Stimulated activated CD4-positive, alpha-beta T cell treated with anti-CD3 and anti-CD28 coated beads, Interleukin-15, amount 100 ng/mL, for 48 hours (primary cell): ENCODE measurements at regions not wholly inside any gene's neighbourhood (a gene's known extent, or its start where the extent isn't known, plus 50 kb on each side); places are given as distances from the start of the nearest gene placed in this dataset.
"Not testable (repeated sequence)": the region's sequence is repeated elsewhere in the genome, so short reads cannot be mapped to it uniquely, and the experiment has no call there.

Experiments used
- DNase-seq, 2 donors: peaks; one replicate each; pipeline ENCODE4 v3.0.0-alpha.2; 2020; ENCODE audit warnings: low read depth in 2 of 2

GRCh38 chr18:40259115-40259835 is 1695.8 kb upstream of the PIK3C3 start:
- no peak for DNase-seq

- DNase-seq = no peak
Measured at GRCh38 chr18:40258311-40258710, 1696.7 kb upstream of the PIK3C3 start.

DNA sequence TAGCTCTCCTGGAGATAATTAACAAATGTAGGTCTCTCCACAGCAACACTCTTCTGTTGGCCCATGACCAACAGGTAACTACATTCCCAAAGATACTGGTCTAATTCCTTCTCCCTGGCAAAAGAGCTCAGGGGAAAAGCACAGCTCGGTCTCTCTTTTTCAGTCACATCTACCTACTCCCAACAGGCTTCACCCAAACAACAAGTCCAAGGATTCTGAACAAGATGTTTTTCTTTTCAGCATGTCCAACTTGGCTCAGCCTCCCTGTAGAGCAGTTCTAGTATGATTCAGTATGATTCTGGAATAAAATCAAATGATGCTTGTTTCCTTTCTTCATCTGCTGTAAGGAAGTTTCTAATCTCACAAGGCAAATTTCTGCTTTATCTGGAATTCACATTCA is 1704.8 kb upstream of the PIK3C3 start:
- no peak for DNase-seq

- DNase-seq = no peak
Measured at GRCh38 chr18:40249390-40250080, 1705.5 kb upstream of the PIK3C3 start.

- not testable (repeated sequence) for DNase-seq
Measured at GRCh38 chr18:40245612-40246011, 1709.4 kb upstream of the PIK3C3 start.

DNA sequence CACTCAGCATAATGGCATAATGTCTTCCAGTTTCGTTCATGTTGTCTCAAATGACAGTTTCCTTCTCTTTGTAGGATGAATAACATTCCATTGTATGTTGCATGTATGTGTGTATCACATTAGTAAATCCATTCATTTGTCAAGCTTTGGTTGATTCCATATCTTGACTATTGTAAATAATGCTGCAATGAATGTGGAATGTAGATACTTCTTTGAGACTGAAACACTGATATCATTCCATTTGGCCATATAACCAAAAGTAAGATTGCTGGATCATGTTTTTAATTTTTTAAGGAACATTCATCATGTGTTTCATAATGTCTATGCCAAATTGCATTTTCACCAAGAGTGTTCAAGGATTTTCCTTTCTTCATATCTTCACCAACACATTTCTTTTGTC is 1711.4 kb upstream of the PIK3C3 start:
- no peak for DNase-seq

GRCh38 chr18:40235836-40236235 is 1719.2 kb upstream of the PIK3C3 start:
- no peak for DNase-seq

GRCh38 chr18:40235323-40235722 is 1719.7 kb upstream of the PIK3C3 start:
- no peak for DNase-seq

DNA sequence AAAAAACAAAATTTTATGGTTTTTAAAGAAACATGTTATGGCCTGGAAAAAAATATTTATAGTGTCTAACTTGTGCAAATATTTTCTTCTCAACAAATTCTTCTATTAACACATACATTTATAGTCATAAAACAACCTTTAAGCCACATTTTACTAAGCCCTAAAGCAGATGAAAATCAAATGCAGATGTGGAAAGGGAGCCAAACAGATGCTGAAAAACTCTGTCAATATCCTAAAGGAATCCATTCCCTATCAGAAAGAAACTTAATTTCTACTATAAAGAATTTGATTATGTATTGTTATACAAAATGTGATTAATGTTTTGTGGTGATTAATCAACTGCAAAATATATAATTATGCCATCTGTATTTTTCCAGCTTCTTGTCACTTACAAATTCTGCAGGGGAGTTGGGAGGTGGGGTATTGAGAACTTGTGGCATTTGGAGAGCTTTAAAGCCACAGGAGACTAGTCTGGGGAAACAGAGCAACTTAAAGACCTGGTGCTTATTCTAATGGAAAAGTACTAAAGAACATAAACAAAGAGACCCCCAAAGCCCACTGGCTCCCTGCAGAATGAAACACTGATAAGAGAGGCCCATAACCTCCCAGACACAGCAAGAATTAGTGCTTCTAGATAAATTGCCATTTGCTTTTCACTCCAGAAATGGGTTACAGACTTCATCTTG is 1721.0 kb upstream of the PIK3C3 start:
- DNase-seq = no peak

DNA sequence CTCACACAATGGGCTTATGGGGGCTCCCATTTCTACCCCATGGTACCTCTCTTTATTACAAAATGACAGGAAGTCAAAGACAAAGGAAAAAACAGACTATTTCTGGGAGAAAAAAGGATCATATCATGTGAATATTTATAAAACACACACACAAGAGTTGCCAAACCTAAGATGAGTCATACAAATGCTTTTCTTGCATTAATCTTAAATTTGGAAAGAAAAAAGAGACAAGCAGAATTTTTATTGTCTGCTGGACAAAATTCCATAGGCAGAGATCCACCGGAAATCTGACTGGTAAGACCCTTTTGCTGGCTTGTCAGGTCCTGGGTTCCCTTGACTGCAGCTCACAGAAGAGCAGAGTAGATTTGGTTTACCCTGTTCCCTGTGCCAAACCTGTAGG is 1732.3 kb upstream of the PIK3C3 start:
- DNase-seq = no peak

DNA sequence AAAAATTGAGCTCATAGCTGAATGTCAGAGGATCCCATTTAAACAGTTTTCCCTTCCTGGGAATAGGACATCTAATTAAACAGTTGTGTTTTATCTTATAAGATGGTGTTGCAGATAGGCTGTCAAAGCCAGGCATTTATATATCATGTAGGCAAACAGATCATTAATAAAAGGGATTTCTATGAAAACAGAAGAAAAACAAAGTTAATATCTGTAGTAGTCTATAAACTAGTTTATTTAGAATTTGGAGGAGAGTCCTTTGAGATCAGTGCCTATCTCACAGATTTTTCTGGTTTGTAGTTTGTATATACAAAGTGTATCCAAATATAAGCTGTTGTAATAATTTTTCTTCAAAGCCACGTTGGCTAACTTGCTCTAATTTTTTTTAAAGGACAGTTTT is 1738.2 kb upstream of the PIK3C3 start:
- DNase-seq = no peak

GRCh38 chr18:40215979-40216378 is 1739.1 kb upstream of the PIK3C3 start:
- no peak for DNase-seq

DNA sequence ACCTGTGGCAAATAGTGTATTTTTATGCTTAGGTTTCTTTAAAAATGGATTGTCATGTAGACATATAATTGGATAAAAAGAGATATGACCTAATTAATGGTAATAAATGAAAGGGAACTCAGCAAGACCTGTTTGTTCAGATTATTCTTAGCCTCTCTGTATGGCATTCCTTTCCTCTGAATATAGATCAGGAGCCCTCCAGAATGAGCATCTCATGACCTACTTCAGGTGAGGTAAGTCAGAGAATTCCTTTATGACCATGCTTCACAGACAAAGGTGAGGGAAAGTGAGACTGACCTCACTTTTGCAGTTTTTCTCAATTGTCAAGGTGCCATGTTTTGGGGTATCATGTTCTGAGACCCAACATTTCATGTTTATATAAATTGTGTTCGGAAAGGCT is 1744.3 kb upstream of the PIK3C3 start:
- DNase-seq = no peak

DNA sequence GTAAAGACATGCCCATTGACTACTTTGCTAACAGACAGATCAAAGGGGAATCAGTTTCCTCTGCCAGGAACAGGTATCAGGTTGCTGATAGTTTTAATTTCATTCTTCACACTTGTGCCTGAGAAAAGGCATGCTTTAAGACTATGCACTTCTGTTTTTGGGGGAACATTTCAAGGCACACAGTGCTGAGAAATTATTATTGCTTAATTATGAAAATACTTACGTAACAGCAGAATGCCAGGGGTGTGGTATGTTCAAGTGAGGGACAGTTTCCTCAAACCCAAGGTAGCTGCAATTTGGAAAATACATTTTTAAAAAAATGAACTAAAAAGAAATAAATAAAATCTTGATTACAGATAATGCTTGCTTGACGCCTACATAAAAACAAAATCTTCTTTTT is 1746.1 kb upstream of the PIK3C3 start:
- no peak for DNase-seq

DNA sequence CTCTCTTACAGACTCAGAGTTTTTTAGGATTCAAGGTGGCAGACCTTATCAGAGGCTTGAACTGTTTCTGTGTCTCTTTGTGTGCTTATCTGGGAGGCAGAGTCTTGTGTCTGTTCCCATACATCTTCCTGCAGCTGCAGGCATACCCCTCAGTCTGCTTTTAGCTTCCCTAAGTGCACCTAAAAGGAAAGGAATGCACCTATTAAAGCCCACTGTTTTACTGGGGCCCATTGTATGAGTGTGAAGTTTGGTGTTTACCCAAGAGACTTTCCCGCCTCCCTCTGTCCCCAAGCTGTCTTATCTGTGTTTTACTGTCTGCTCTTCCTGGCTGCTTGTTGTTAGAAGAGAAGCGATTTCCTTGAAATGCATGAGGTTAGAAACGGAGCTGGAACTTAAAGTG is 1757.3 kb upstream of the PIK3C3 start:
- DNase-seq = no peak

DNA sequence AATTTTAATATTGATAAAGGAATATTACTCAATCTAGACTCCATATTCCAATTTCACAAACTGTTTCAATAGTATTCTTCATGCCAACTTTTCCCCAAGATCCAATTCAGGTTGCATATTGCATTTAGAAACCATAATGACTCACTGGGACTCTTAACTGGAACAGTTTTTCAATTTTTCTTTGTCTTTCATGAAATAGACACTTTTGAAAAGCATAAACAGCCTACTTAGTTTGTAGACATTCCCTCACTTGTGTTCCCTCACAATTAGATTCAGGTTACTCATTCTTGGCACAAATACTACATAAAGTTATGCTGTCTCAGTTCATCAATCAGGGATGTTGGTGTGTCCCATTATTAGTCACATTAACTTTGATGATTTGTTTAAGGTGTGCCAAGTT is 1768.4 kb upstream of the PIK3C3 start:
- DNase-seq = no peak

DNA sequence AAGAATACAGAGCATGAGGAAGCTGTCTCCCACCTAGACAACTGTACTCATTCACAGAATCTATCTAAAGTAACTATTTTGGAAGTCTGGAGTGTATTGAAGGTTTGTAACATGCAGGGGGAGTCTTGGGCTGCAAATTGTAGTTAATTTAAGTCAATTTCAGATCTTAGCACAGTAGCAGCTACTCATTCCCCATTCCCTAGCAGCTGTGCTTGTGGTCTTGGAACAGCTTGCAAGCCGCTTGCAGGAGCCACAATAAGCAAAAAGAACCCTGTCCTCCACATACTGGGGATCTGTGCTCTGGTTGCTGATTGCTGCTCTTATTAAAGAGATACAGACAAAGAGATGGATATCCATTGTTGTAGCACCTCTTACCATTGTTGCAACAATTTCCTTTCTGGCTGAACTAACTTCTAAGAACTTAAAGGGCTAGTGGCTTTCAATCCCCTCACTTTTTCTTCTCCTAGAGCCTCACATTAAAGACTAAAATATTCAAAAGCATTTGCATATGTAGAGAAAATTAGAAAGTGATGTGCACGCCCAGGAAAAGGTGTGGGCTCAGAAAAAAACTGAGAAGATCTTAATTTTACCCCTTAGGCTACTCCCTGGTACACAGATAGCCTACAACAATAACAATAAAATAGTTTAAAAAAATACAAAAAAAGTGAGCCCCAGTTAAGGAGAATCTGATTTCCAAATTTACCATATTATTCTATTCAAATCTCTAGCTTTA is 1775.1 kb upstream of the PIK3C3 start:
- DNase-seq = no peak

DNA sequence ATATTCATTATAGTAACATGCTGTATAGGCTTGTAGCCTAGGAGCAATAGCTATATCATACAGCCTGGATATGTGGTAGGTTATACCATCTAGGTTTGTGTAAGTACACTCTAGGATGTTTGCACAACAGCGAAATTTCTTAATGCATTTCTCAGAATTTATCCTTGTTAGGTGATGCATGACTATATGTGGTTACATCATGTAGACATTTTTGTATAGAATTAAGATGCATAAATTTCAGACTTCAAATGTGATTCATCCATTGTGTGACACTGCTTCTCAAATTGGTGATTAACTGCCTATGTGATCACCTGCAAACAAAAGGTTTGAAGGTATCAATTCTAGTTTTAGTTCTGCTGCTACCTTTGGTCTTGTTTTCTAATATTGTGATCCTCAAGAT is 1787.0 kb upstream of the PIK3C3 start:
- no peak for DNase-seq

- DNase-seq = no peak
Measured at GRCh38 chr18:40163254-40163653, 1791.8 kb upstream of the PIK3C3 start.

DNA sequence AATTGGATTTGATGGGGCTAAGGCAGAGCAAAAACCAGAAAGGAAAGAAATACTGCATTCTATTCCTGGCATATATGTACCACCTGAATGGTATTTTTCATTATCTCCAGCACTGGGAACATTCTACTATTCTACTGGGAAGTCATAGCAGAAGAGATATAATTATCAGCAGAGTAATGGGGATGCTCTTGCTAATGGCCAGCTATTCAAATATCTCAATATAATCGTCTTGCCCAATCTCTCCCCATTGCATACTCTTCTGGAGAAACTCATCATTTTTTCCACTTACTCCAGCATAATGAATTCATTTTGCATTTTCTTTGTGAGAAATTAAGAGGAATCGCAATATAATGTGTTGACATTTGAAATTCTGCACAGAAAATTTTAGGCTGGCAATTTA is 1794.7 kb upstream of the PIK3C3 start:
- no peak for DNase-seq

DNA sequence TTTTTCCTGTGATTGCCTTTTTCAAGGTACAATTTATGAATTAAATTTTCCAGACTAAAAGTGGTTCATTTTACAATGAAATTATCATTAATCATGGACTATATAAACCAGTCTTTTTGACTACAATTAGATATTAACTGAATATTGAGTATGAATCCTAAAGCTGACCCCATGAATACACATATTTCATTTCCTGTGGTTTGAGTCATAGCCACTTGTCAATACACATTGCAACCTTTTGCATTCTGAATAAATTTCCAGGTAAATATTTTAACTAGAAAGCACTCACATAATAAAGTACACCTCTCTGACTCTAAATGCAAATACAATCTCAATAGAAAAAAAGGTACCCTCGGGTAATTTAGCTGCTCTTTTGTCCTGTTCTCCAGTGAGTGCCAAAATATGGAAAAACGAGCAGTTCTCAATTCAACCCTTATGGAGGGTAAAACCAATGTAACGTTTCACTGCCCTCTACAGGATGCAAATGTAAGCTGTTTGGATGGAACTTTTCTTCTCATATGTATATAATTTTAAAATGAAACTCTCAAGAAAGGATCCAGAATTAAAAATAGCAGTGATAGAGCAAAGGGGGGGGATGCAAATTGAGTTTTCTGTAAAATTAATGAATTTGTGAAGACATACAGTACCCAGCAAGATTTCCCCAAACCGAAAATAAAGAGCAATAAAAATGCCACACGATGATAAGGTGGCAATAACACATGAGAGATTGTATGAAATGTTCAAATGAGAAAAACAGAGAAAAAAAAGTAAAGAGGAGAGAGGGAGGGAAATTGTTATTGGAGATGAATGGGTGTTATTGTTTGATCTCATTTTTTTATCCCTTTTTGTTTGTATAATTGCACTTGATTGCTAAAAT is 1795.7 kb upstream of the PIK3C3 start:
- no peak for DNase-seq
